ENCODE measurements at regions not wholly inside any gene's neighbourhood (a gene's known extent, or its start where the extent isn't known, plus 50 kb on each side); places are given as distances from the start of the nearest gene placed in this dataset.

DNA sequence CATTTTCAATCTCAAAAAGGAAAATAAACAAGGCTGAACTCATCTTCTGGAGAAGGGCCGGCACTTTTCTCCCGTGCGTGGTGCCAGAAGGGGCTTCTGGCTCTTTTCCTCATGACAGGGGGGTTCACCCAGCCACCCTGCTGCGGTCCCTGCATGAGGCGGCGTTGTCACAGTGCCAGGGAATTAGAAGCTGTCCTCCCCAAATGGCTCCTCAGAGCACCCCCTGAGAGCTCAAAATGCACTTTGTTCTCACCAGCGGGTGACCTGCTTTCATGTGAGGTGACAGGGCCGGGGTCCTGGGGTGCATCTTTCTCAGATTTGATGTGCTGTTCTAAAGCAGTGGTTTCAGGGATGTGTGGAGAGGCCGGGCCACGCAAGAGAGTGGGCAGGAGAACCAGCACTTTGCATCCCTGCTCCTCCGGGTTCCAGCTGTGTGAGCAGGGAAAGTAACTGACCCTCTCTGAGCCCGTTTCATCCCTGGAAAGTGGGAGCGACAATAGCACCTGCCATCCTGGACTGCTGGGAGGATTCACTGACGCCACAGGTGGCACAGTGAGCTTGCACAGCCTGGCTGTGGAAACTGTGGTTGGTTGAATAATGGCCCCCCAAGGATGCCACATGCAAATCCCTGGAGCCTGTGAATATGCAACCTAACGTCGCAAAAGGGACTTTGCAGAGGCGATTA lies 94.0 kb downstream of the FOXL1 start:
- TF ChIP-seq CTCF (IDR thresholded peaks at IDR 0.05; ENCODE audit: poor library complexity) (no peak), EZH2 (IDR thresholded peaks at IDR 0.05; ENCODE audit: borderline replicate concordance) (no peak)

All from hepatocyte (in vitro differentiated cells).